ENCODE measurements at regions not wholly inside any gene's neighbourhood (a gene's known extent, or its start where the extent isn't known, plus 50 kb on each side); places are given as distances from the start of the nearest gene placed in this dataset.

- Mint-ChIP-seq H3K36me3 (no peaks in the 10 kb centered on the region), H3K4me3 (peak overlapping the region; percentile 90), H3K27ac (peak overlapping the region; percentile 90), H3K27me3 (no peaks in the 10 kb centered on the region), H3K4me1 (peaks cover 38% of the 10 kb centered on the region), H3K9me3 (no peaks in the 10 kb centered on the region)
- DNase-seq (ENCODE audit: low spot score in 2 of 2) = peak in 1 of 2 donors; percentile 29
- ATAC-seq (ENCODE audit: low read depth) = peak; percentile 71
These were observed 102.7 kb downstream of the ZNF281 start for GRCh38 chr1:200306944-200307754.

GRCh38 chr1:200305806-200306205, 104.0 kb downstream of the ZNF281 start:
- Mint-ChIP-seq H3K4me3 (peak overlapping the region; percentile 37), H3K4me1 (peaks cover 37% of the 10 kb centered on the region), H3K27me3 (no peaks in the 10 kb centered on the region), H3K36me3 (no peaks in the 10 kb centered on the region), H3K27ac (no peak overlapping the region), H3K9me3 (no peaks in the 10 kb centered on the region)
- ATAC-seq (ENCODE audit: low read depth) = peak; percentile 23
- no peak for DNase-seq (ENCODE audit: low spot score in 2 of 2)

- Mint-ChIP-seq H3K27ac (peak overlapping the region; percentile 35), H3K4me3 (no peak overlapping the region), H3K27me3 (no peaks in the 10 kb centered on the region), H3K36me3 (no peaks in the 10 kb centered on the region), H3K9me3 (no peaks in the 10 kb centered on the region), H3K4me1 (peaks cover 35% of the 10 kb centered on the region)
- DNase-seq (ENCODE audit: low spot score in 2 of 2) = no peak
- no peak for ATAC-seq (ENCODE audit: low read depth)
These were observed 105.7 kb downstream of the ZNF281 start for GRCh38 chr1:200304171-200304570.

- Mint-ChIP-seq H3K9me3 (no peaks in the 10 kb centered on the region), H3K4me3 (peak overlapping the region; percentile 90), H3K4me1 (peaks cover 34% of the 10 kb centered on the region), H3K27ac (peak overlapping the region; percentile 88), H3K36me3 (no peaks in the 10 kb centered on the region), H3K27me3 (no peaks in the 10 kb centered on the region)
- ATAC-seq (ENCODE audit: low read depth) = no peak
- no peak for DNase-seq (ENCODE audit: low spot score in 2 of 2)
These were observed 106.9 kb downstream of the ZNF281 start for GRCh38 chr1:200302921-200303290.

GRCh38 chr1:200302192-200302920, 107.5 kb downstream of the ZNF281 start:
- Mint-ChIP-seq H3K4me1 (peaks cover 31% of the 10 kb centered on the region), H3K27ac (peak overlapping the region; percentile 88)

GRCh38 chr1:200301152-200301551, 108.7 kb downstream of the ZNF281 start:
- Mint-ChIP-seq H3K4me1 (peaks cover 26% of the 10 kb centered on the region), H3K4me3 (no peak overlapping the region), H3K27me3 (no peaks in the 10 kb centered on the region), H3K27ac (no peak overlapping the region), H3K36me3 (no peaks in the 10 kb centered on the region), H3K9me3 (no peaks in the 10 kb centered on the region)
- ATAC-seq (ENCODE audit: low read depth) (no peak), DNase-seq (ENCODE audit: low spot score in 2 of 2) (no peak)

More at GRCh38 chr1:200302192-200302920, 107.5 kb downstream of the ZNF281 start:
- ATAC-seq (ENCODE audit: low read depth) (peak; percentile 73), DNase-seq (ENCODE audit: low spot score in 2 of 2) (peak; percentile 49 to 67)
- Mint-ChIP-seq H3K27me3 (no peaks in the 10 kb centered on the region), H3K36me3 (no peaks in the 10 kb centered on the region), H3K4me3 (peak overlapping the region; percentile 90), H3K9me3 (no peaks in the 10 kb centered on the region)

GRCh38 chr1:200299571-200299970, 110.3 kb downstream of the ZNF281 start:
- peaks cover 12% of the 10 kb centered on the region for H3K4me1 Mint-ChIP-seq
- H3K36me3 Mint-ChIP-seq = no peaks in the 10 kb centered on the region
- DNase-seq (ENCODE audit: low spot score in 2 of 2) (no peak), ATAC-seq (ENCODE audit: low read depth) (no peak)
- no peak overlapping the region for H3K4me3 Mint-ChIP-seq
- H3K27me3 Mint-ChIP-seq = no peaks in the 10 kb centered on the region
- H3K27ac Mint-ChIP-seq = no peak overlapping the region
- H3K9me3 Mint-ChIP-seq = no peaks in the 10 kb centered on the region

GRCh38 chr1:200298242-200298641, 111.6 kb downstream of the ZNF281 start:
- H3K27me3 Mint-ChIP-seq = no peaks in the 10 kb centered on the region

GRCh38 chr1:200296091-200296661, 113.7 kb downstream of the ZNF281 start:
- Mint-ChIP-seq H3K4me1 (peaks cover 10% of the 10 kb centered on the region), H3K9me3 (no peaks in the 10 kb centered on the region), H3K36me3 (no peaks in the 10 kb centered on the region), H3K4me3 (no peak overlapping the region), H3K27me3 (no peaks in the 10 kb centered on the region), H3K27ac (no peak overlapping the region)
- DNase-seq (ENCODE audit: low spot score in 2 of 2) (no peak), ATAC-seq (ENCODE audit: low read depth) (no peak)

More at GRCh38 chr1:200298242-200298641, 111.6 kb downstream of the ZNF281 start:
- H3K36me3 Mint-ChIP-seq = no peaks in the 10 kb centered on the region
- H3K27ac Mint-ChIP-seq = no peak overlapping the region
- H3K9me3 Mint-ChIP-seq = no peaks in the 10 kb centered on the region
- no peak for ATAC-seq (ENCODE audit: low read depth)
- peaks cover 12% of the 10 kb centered on the region for H3K4me1 Mint-ChIP-seq
- no peak overlapping the region for H3K4me3 Mint-ChIP-seq
- DNase-seq (ENCODE audit: low spot score in 2 of 2) = no peak

GRCh38 chr1:200294241-200294640, 115.6 kb downstream of the ZNF281 start:
- H3K4me3 Mint-ChIP-seq = no peak overlapping the region
- no peak for DNase-seq (ENCODE audit: low spot score in 2 of 2)
- H3K36me3 Mint-ChIP-seq = no peaks in the 10 kb centered on the region
- H3K27me3 Mint-ChIP-seq = no peaks in the 10 kb centered on the region
- no peak for ATAC-seq (ENCODE audit: low read depth)
- peaks cover 15% of the 10 kb centered on the region for H3K4me1 Mint-ChIP-seq
- no peak overlapping the region for H3K27ac Mint-ChIP-seq
- no peaks in the 10 kb centered on the region for H3K9me3 Mint-ChIP-seq

- Mint-ChIP-seq H3K27me3 (no peaks in the 10 kb centered on the region), H3K9me3 (no peaks in the 10 kb centered on the region)
- no peak for ATAC-seq (ENCODE audit: low read depth)
These were observed 117.1 kb downstream of the ZNF281 start for GRCh38 chr1:200292699-200293098.

GRCh38 chr1:200291106-200291505, 118.7 kb downstream of the ZNF281 start:
- Mint-ChIP-seq H3K9me3 (no peaks in the 10 kb centered on the region), H3K36me3 (no peaks in the 10 kb centered on the region), H3K27ac (no peak overlapping the region), H3K4me3 (no peak overlapping the region), H3K27me3 (no peaks in the 10 kb centered on the region), H3K4me1 (peaks cover 19% of the 10 kb centered on the region)
- DNase-seq (ENCODE audit: low spot score in 2 of 2) = no peak
- ATAC-seq (ENCODE audit: low read depth) = no peak

More at GRCh38 chr1:200292699-200293098, 117.1 kb downstream of the ZNF281 start:
- H3K36me3 Mint-ChIP-seq = no peaks in the 10 kb centered on the region
- H3K4me1 Mint-ChIP-seq = peaks cover 13% of the 10 kb centered on the region
- DNase-seq (ENCODE audit: low spot score in 2 of 2) = no peak
- H3K4me3 Mint-ChIP-seq = no peak overlapping the region
- peak overlapping the region; percentile 14 for H3K27ac Mint-ChIP-seq

- H3K27ac Mint-ChIP-seq = no peak overlapping the region
- H3K9me3 Mint-ChIP-seq = no peaks in the 10 kb centered on the region
- H3K27me3 Mint-ChIP-seq = no peaks in the 10 kb centered on the region
- no peaks in the 10 kb centered on the region for H3K36me3 Mint-ChIP-seq
- H3K4me3 Mint-ChIP-seq = no peak overlapping the region
- ATAC-seq (ENCODE audit: low read depth) (no peak), DNase-seq (ENCODE audit: low spot score in 2 of 2) (no peak)
- H3K4me1 Mint-ChIP-seq = peaks cover 23% of the 10 kb centered on the region
These were observed 119.7 kb downstream of the ZNF281 start for GRCh38 chr1:200290010-200290685.

- Mint-ChIP-seq H3K9me3 (peaks cover 4% of the 10 kb centered on the region), H3K36me3 (no peaks in the 10 kb centered on the region), H3K27me3 (no peaks in the 10 kb centered on the region), H3K27ac (no peak overlapping the region), H3K4me1 (peaks cover 25% of the 10 kb centered on the region), H3K4me3 (no peak overlapping the region)
- DNase-seq (ENCODE audit: low spot score in 2 of 2) = no peak
- ATAC-seq (ENCODE audit: low read depth) = no peak
These were observed 121.6 kb downstream of the ZNF281 start for GRCh38 chr1:200288226-200288625.
